Left lung (tissue), 4 donors: ENCODE measurements at regions not wholly inside any gene's neighbourhood (a gene's known extent, or its start where the extent isn't known, plus 50 kb on each side); places are given as distances from the start of the nearest gene placed in this dataset.

Source experiments
- ATAC-seq: fragments of 200-7000 bp; cut with Tn5 transposase; one replicate; pipeline ENCODE4 v1.9.1; 2020; ENCODE audit warnings: moderate library complexity
- DNase-seq, 4 donors: peaks; one replicate each; pipeline ENCODE4 v3.0.0-alpha.2; 2013 to 2020
- H3K27ac ChIP-seq, 2 donors: fragments of 200-600 bp; sonication (generic) in 1 of 2; one replicate each; pipeline versions ENCODE4 v1.5.0 to v1.8.0; 2020 to 2021
- H3K27me3 ChIP-seq, 2 donors: fragments of 200-600 bp; sonication (generic) in 1 of 2; one replicate each; pipeline versions ENCODE4 v1.5.0 to v1.8.0; 2020 to 2021
- H3K36me3 ChIP-seq, 2 donors: fragments of 200-600 bp; sonication (generic) in 1 of 2; one replicate each; pipeline versions ENCODE4 v1.5.0 to v1.8.0; 2020 to 2021
- H3K4me1 ChIP-seq, 2 donors: fragments of 200-600 bp; one replicate each; pipeline ENCODE4 v1.8.0; 2021
- H3K4me3 ChIP-seq, 2 donors: fragments of 200-600 bp; sonication (generic) in 1 of 2; one replicate each; pipeline versions ENCODE4 v1.5.0 to v1.8.0; 2020 to 2021; ENCODE audit warnings: mild to moderate bottlenecking in 1 of 2
- H3K9me3 ChIP-seq, 2 donors: fragments of 200-600 bp; sonication (generic) in 1 of 2; one replicate each; pipeline versions ENCODE4 v1.5.0 to v1.8.0; 2020 to 2021
- CTCF ChIP-seq, 2 donors: fragments of 200-600 bp; sonication (generic) in 1 of 2; IDR thresholded peaks; one replicate each; pipeline versions ENCODE4 v1.5.0 to v1.8.0; 2021; ENCODE audit warnings: antibody characterized with exemption in 2 of 2
- intact Hi-C, 2 donors: fragments of 100-400 bp; cut with DNase I; formaldehyde crosslinking; loops; one replicate each; pipeline versions ENCODE4 v1.11.2 to v1.14.2; 2022
- donor health status: DM: no; HTN: yes; CAD: no.
- donor health status: DM: no; HTN: no; CAD: no.

- Histone ChIP-seq H3K4me1 (peaks cover 0 to 4% of the 10 kb centered on the region in 2 donors), H3K27me3 (no peaks in the 10 kb centered on the region), H3K27ac (no peak overlapping the region), H3K4me3 (no peak overlapping the region), H3K9me3 (no peaks in the 10 kb centered on the region), H3K36me3 (no peaks in the 10 kb centered on the region)
- no peak for TF ChIP-seq CTCF (IDR thresholded peaks at IDR 0.05)
- DNase-seq, result no peak
- ATAC-seq, result no peak
- intact Hi-C loops, result no loop called here
These were observed 441.6 kb downstream of the PLPP3 start for GRCh38 chr1:56137521-56138505.

- H3K9me3 ChIP-seq, result no peaks in the 10 kb centered on the region
- H3K4me3 ChIP-seq, result no peak overlapping the region
- DNase-seq (no peak), ATAC-seq (no peak)
- H3K27me3 ChIP-seq, result no peaks in the 10 kb centered on the region
- no peak for TF ChIP-seq CTCF (IDR thresholded peaks at IDR 0.05)
- peaks cover 0 to 4% of the 10 kb centered on the region in 2 donors for H3K4me1 ChIP-seq
- no peak overlapping the region for H3K27ac ChIP-seq
- intact Hi-C loops, result no loop called here
- H3K36me3 ChIP-seq, result no peaks in the 10 kb centered on the region
These were observed 442.3 kb downstream of the PLPP3 start for GRCh38 chr1:56137090-56137489.

- intact Hi-C loops, result no loop called here
- no peak for ATAC-seq
- no peak for TF ChIP-seq CTCF (IDR thresholded peaks at IDR 0.05)
- no peak for DNase-seq
- Histone ChIP-seq H3K27ac (no peak overlapping the region), H3K4me3 (no peak overlapping the region), H3K27me3 (no peaks in the 10 kb centered on the region), H3K36me3 (no peaks in the 10 kb centered on the region), H3K9me3 (no peaks in the 10 kb centered on the region), H3K4me1 (peaks cover 0 to 4% of the 10 kb centered on the region in 2 donors)
These were observed 443.6 kb downstream of the PLPP3 start for GRCh38 chr1:56135864-56136147.

- H3K27me3 ChIP-seq, result no peaks in the 10 kb centered on the region
- DNase-seq (no peak), ATAC-seq (no peak)
- peaks cover 0 to 4% of the 10 kb centered on the region in 2 donors for H3K4me1 ChIP-seq
- H3K27ac ChIP-seq, result no peak overlapping the region
- intact Hi-C loops, result no loop called here
- no peak for TF ChIP-seq CTCF (IDR thresholded peaks at IDR 0.05)
- H3K9me3 ChIP-seq, result no peaks in the 10 kb centered on the region
- H3K36me3 ChIP-seq, result no peaks in the 10 kb centered on the region
- no peak overlapping the region for H3K4me3 ChIP-seq
These were observed 444.1 kb downstream of the PLPP3 start for GRCh38 chr1:56135069-56135863.
